Occipital lobe (tissue), 1 donor: ENCODE measurements at regions not wholly inside any gene's neighbourhood (a gene's known extent, or its start where the extent isn't known, plus 50 kb on each side); places are given as distances from the start of the nearest gene placed in this dataset.

Experiments used
- DNase-seq: peaks from one replicate; lab custom pipeline; 2025; lab: John Stamatoyannopoulos, UW

DNA sequence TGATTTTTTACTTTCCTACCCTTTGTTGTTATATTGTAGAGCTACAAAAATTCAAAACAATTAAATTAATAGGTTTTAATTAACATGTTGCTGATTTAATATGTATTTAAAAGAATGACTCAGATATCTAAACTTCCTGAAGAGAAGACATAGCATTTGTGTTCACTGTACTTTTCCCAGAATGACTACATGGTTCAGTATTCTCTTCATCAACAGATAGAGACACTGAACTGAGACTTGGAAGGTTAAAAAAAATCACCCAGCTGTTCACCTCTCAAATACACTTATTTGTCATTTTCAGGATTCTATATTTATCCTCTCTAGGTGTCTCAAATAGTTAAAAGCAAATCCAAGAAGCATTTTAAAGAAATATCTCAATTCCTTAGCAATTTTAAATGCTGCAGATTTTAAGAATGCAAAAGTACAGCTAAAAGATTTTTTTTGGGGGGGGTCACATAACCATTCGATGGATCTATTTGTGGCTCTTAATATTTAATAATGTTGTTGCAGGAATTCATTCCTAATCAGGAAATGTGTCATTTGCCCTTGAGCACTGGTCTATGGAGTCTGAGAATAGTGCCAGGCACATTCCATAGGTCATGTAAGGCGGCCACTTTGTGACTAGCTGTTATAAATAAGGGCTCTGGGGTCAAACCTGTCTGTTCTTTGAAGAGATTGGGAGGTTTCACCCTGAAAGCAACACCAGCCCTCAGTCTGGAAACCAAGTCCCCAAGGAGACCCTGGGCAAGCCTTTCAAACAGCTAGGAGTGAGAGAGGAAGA, 463.1 kb downstream of the NR2F1-AS1 start:
- no peak for DNase-seq

- no peak for DNase-seq
Observed at GRCh38 chr5:93107805-93108520, 473.1 kb downstream of the NR2F1-AS1 start.

DNA sequence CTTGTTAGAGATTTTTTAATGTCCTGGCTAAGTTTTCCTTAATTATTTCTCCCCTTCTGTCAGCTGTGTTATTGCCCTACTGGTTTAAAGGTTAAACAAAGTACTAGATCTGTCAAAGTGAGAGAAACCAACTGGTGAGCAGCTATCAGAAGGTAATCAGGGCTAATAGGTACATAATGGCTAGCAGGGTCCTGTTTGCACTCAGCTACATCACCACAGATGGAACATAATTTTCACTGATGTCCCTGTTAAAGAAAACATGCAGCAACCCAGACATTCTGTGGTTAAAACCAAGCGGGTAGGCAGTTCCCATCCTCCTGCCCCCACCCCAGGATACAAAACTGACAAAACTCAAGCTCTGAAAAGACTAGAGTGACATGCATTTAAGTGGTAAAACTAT, 473.9 kb downstream of the NR2F1-AS1 start:
- no peak for DNase-seq

DNA sequence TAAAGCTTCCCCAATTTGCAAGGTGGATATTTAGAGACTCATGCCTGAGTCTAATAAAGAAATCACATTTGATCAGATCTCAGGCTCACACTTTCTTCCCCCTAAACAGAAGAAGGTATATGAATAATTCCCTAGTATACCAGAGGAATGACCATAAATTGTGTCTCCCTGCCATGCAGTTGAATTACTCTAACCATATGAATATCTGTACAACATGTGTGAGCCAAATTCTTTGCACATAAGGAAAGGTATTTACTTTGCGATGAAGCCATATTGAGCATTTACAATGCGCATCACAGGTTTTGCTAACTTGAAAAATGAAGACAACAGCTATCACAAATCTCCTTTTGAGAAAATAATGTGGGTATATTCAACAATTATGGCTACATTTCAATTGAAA, 479.4 kb downstream of the NR2F1-AS1 start:
- no peak for DNase-seq

- no peak for DNase-seq
Observed at GRCh38 chr5:93100976-93101375, 480.0 kb downstream of the NR2F1-AS1 start.

- no peak for DNase-seq
Observed at GRCh38 chr5:93100428-93100827, 480.6 kb downstream of the NR2F1-AS1 start.

- DNase-seq = no peak
Observed at GRCh38 chr5:93099902-93100347, 481.1 kb downstream of the NR2F1-AS1 start.

DNA sequence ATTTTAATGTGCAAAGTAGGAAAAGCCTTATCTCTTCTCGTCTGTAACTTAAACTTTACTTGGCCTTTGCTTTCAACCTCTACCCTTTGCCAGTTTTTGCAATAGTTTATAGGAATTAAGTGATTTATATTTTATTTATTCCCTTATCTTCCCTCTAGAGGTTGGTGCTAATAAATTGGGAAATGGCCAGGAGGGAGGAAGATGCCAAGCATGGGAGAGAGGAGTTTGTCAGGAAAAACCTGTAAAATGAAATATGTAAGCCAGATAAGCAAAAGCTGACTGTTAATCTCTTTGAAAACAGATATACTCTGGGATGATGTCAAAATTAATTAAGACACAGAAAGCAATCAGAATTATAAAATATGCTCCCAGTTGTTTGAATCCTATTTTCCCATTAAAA, 484.5 kb downstream of the NR2F1-AS1 start:
- no peak for DNase-seq

DNA sequence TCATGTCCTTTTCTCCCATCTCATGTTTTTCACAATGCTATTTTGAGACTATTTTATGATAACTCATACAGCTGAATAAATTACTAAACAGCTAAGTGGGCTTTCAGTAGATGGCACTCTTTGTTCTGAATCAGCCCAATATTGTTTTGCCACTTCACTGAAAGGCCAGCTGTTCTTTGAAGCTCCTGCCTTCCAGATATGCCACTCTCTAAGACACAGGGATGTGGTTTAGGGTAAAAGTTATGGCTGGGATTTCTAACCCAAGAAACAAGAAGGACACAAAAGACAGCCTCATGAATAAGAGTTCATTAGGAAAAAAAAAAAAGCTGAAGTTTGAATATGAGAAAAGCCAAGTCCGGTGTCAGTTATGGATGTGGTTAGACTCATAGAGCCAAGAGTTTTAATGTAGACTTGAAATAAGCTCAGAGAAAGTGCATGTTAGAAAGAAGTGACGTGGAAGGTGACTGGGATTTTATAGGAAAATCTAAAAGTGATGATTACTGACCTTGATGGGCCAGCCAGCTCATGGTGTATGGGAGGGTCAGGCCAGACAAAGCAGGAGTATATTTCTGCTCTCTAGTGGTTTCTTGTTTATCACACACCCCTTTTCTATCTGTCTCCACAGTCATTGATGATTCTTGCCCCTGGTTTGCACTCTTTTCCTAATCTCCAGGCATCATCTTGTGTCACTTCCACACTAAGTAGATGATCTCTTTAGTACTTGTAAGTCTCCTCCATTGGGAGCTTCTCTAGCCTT, 488.5 kb downstream of the NR2F1-AS1 start:
- no peak for DNase-seq

GRCh38 chr5:93090698-93091097, 490.3 kb downstream of the NR2F1-AS1 start:
- DNase-seq = no peak

DNA sequence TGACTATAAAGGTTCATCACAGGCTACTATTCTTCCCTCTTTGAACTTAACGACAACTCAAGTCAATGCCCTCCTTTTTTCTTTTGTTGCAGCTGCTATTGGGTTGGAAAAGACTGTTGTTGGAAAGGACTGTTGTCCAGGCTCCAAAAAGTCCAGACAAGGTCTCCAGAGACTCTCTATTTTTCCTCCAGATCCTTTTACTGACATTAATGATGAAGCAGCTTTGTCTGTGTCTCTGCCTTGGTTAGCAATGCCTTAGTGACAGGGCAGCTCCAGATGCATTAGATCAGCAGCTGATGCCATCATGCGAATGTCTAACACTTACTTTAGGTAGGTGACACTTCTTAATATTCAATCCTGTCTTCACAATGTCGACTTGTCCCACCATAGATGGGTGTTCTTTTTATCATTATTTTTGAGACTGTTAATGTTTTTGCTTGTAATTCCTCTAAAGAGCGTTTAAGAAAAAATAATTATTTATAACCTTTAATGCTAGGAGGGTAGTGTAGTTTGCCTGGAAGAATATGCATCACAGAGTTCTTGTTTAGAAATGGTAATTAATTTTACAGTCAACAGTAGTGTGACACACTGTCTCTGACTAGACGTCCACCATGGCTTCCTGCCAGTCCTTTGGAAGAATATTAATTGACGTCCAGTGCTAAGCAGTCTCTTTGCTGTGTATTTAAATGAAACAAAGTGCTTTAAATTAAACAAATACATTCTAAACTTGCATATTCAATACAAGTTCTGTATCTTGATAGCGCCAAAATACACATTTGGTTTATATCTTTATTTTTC, 492.2 kb downstream of the NR2F1-AS1 start:
- DNase-seq = no peak

DNA sequence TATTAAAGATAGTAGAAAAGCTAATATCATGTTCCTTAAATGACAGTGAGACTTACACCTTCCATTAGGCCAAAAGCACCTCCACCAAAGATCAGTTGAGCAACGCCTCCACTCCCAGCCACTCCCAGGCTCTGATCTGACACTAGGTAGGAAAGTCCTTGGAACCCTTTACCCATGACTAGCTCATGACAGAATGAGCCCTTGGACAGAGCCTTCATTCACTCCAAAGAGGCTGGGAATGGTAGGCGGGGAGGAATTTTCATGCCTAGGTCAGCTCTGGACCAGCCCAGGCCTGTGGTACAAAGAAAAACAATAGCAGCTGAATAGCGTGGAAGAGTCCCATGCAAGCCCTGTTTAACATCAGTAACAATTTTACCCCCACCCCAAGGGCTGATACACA, 493.7 kb downstream of the NR2F1-AS1 start:
- DNase-seq = no peak

DNA sequence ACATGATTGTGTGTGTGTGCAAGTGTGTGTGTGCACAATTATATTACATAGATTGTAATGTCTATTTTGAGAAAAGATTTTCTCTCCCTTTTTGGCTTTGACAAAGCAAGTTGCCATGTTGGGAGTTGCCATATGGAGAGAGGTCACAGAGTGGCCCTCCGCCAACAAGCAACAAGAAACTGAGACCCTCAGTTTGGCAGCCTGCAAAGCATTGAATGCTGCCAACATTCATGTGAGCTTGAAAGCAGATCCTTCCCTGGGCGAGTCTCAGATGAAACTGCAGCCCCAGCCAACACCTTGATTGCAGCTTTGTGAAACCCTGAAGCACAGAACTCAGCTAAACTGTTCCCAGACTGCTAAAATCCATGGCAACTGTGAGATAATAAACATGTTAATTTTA, 498.0 kb downstream of the NR2F1-AS1 start:
- no peak for DNase-seq

- DNase-seq = no peak
Observed at GRCh38 chr5:93079046-93079445, 502.0 kb downstream of the NR2F1-AS1 start.

GRCh38 chr5:93078082-93079038, 502.7 kb downstream of the NR2F1-AS1 start:
- DNase-seq = peak; percentile 73

DNA sequence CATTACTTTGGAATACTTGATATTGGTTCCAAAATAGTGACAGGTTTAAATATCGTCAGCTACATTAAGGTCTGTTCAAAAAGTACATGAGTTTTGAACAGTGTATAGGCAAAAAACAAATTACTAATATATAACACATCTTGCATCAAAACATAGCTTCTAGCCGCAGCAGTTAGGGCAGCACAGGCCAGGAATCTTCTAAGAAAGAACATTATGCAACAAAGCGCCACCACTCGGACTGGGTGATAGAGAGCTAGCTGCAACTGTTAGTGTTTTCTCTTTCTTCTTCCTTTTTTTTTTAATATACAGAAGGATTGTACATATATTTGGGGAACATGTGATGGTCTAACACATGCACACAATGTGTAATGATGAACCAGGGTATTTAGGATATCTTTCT, 504.5 kb downstream of the NR2F1-AS1 start:
- DNase-seq = no peak

DNA sequence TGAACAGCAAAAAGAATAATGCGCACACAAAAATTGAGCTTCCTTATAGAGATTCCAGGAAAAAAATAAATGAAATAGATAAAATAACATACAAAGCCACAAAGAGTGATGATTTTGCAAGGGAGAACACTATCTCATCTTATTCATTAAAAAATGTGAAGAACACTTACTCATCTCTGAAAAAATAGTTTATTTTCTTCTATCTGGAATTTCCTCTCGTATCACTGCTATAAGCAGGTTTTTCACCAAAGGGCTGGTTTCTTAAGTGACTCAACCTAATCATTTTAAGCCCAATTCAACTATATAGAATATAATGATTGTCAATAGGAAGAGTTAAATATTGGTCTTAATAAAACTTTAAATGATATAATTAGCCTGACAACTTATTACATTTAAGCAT, 504.9 kb downstream of the NR2F1-AS1 start:
- no peak for DNase-seq

DNA sequence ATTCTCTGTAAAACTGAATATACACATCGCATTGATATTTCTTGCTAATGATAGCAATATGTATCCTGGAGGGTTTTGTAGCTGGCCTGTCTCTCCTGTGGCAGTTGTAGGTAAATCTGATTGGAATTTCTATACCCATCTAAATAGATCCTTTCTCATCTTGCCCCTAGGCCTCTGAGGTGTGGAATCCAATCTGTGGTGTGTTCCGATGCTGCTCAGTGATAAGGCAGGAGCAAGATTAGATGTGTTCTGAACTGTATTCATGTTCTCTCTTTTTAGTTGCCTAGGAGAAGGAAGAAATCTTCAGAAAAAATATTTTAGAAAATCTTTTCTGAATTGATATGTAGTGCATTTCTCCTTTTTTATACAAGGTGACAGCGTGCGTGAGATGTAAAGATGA, 507.5 kb downstream of the NR2F1-AS1 start:
- DNase-seq = no peak

DNA sequence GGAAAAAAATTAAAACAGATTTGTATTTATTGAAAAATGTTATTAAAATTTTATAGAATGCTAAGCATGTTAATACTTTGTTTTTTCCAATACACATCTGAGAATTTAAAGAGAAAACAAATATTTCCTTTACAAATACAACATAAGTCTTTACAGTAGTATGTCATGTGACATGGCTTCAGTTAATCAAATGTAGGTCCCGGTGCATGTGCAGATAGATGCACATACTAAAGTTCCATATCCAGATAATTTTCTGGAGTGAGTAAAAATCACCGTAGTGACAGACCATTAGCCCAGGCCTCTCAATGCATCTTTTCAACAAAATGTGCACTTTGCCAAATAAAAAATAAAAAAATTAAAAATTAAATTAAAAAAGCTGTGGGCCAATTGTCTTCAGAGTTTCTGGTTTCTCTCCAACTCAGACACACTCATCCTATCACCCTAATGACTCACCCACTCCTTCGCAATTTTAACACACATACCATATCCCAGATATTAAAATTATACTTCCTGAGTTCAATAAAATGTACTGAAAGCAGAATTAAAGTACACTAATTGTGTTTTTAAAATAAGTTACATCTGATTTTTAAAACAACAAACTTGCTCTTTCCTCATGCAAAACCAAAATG, 508.1 kb downstream of the NR2F1-AS1 start:
- DNase-seq = no peak

- DNase-seq = no peak
Observed at GRCh38 chr5:93071710-93072109, 509.3 kb downstream of the NR2F1-AS1 start.
